Activated naive CD8-positive, alpha-beta T cell treated with anti-CD3 and anti-CD28 coated beads for 36 hours (primary cell): ENCODE measurements at regions not wholly inside any gene's neighbourhood (a gene's known extent, or its start where the extent isn't known, plus 50 kb on each side); places are given as distances from the start of the nearest gene placed in this dataset.
"Not testable (repeated sequence)": the region's sequence is repeated elsewhere in the genome, so short reads cannot be mapped to it uniquely, and the experiment has no call there.

Experiments
- DNase-seq: peaks from one replicate; pipeline ENCODE4 v3.0.0; 2021
- H3K27ac Mint-ChIP-seq: one replicate; pipeline ENCODE4 v1.8.0; 2022; ENCODE audit warnings: mild to moderate bottlenecking, moderate library complexity, mixed read lengths
- H3K27me3 Mint-ChIP-seq: one replicate; pipeline ENCODE4 v1.8.0; 2022; ENCODE audit warnings: mild to moderate bottlenecking, mixed read lengths
- H3K36me3 Mint-ChIP-seq: one replicate; pipeline ENCODE4 v1.8.0; 2021; ENCODE audit warnings: mild to moderate bottlenecking, mixed read lengths
- H3K4me1 Mint-ChIP-seq: one replicate; pipeline ENCODE4 v1.8.0; 2021; ENCODE audit warnings: mixed read lengths
- H3K4me3 Mint-ChIP-seq: one replicate; pipeline ENCODE4 v1.8.0; 2022; ENCODE audit warnings: mild to moderate bottlenecking, moderate library complexity, mixed read lengths
- H3K9me3 Mint-ChIP-seq: one replicate; pipeline ENCODE4 v1.8.0; 2022; ENCODE audit warnings: mixed read lengths

- Mint-ChIP-seq H3K9me3 (peaks cover 2% of the 10 kb centered on the region), H3K4me3 (no peak overlapping the region), H3K27ac (no peak overlapping the region), H3K36me3 (peaks cover under 1% of the 10 kb centered on the region), H3K27me3 (no peaks in the 10 kb centered on the region), H3K4me1 (peaks cover 2% of the 10 kb centered on the region)
- DNase-seq, result no peak
Observed at GRCh38 chr15:59828861-59829260, 139.7 kb upstream of the BNIP2 start.

- Mint-ChIP-seq H3K27ac (no peak overlapping the region), H3K4me3 (no peak overlapping the region), H3K36me3 (peaks cover 4% of the 10 kb centered on the region), H3K27me3 (no peaks in the 10 kb centered on the region), H3K9me3 (peaks cover 7% of the 10 kb centered on the region), H3K4me1 (no peaks in the 10 kb centered on the region)
- no peak for DNase-seq
Observed at GRCh38 chr15:59828263-59828662, 139.1 kb upstream of the BNIP2 start.

GRCh38 chr15:59825901-59826300 is 136.8 kb upstream of the BNIP2 start:
- Mint-ChIP-seq H3K4me3 (no peak overlapping the region), H3K27me3 (no peaks in the 10 kb centered on the region), H3K36me3 (peaks cover 4% of the 10 kb centered on the region), H3K27ac (no peak overlapping the region), H3K9me3 (peaks cover 9% of the 10 kb centered on the region), H3K4me1 (no peaks in the 10 kb centered on the region)
- DNase-seq, result no peak

- Mint-ChIP-seq H3K27me3 (no peaks in the 10 kb centered on the region), H3K4me3 (no peak overlapping the region), H3K4me1 (peaks cover 4% of the 10 kb centered on the region), H3K36me3 (peaks cover 4% of the 10 kb centered on the region), H3K9me3 (peaks cover 9% of the 10 kb centered on the region), H3K27ac (no peak overlapping the region)
- no peak for DNase-seq
Observed at GRCh38 chr15:59821286-59821685, 132.2 kb upstream of the BNIP2 start.

- H3K4me1 Mint-ChIP-seq, result peaks cover 13% of the 10 kb centered on the region
- H3K9me3 Mint-ChIP-seq, result peaks cover 7% of the 10 kb centered on the region
- no peak overlapping the region for H3K27ac Mint-ChIP-seq
- H3K36me3 Mint-ChIP-seq, result peaks cover 4% of the 10 kb centered on the region
- DNase-seq, result no peak
- H3K4me3 Mint-ChIP-seq, result no peak overlapping the region
- H3K27me3 Mint-ChIP-seq, result no peaks in the 10 kb centered on the region
Observed at GRCh38 chr15:59819092-59819491, 130.0 kb upstream of the BNIP2 start.

GRCh38 chr15:59818336-59818735 is 129.2 kb upstream of the BNIP2 start:
- Mint-ChIP-seq H3K4me3 (no peak overlapping the region), H3K36me3 (no peaks in the 10 kb centered on the region), H3K27me3 (no peaks in the 10 kb centered on the region), H3K27ac (no peak overlapping the region), H3K4me1 (peaks cover 16% of the 10 kb centered on the region), H3K9me3 (peaks cover 2% of the 10 kb centered on the region)
- no peak for DNase-seq

GRCh38 chr15:59817834-59818233 is 128.7 kb upstream of the BNIP2 start:
- Mint-ChIP-seq H3K9me3 (no peaks in the 10 kb centered on the region), H3K27ac (no peak overlapping the region), H3K27me3 (no peaks in the 10 kb centered on the region)

GRCh38 chr15:59817053-59817452 is 127.9 kb upstream of the BNIP2 start:
- H3K36me3 Mint-ChIP-seq, result no peaks in the 10 kb centered on the region
- H3K27me3 Mint-ChIP-seq, result no peaks in the 10 kb centered on the region
- H3K27ac Mint-ChIP-seq, result no peak overlapping the region
- H3K9me3 Mint-ChIP-seq, result no peaks in the 10 kb centered on the region
- no peak overlapping the region for H3K4me3 Mint-ChIP-seq
- DNase-seq, result no peak
- peaks cover 25% of the 10 kb centered on the region for H3K4me1 Mint-ChIP-seq

More at GRCh38 chr15:59817834-59818233, 128.7 kb upstream of the BNIP2 start:
- no peak overlapping the region for H3K4me3 Mint-ChIP-seq
- no peaks in the 10 kb centered on the region for H3K36me3 Mint-ChIP-seq
- DNase-seq, result no peak
- H3K4me1 Mint-ChIP-seq, result peaks cover 18% of the 10 kb centered on the region

- Mint-ChIP-seq H3K4me3 (no peak overlapping the region), H3K27ac (peak overlapping the region; percentile 12), H3K27me3 (no peaks in the 10 kb centered on the region), H3K4me1 (peaks cover 21% of the 10 kb centered on the region), H3K9me3 (no peaks in the 10 kb centered on the region), H3K36me3 (no peaks in the 10 kb centered on the region)
- DNase-seq, result no peak
Observed at GRCh38 chr15:59814409-59814808, 125.3 kb upstream of the BNIP2 start.

- Mint-ChIP-seq H3K4me1 (peaks cover 21% of the 10 kb centered on the region), H3K9me3 (peaks cover 2% of the 10 kb centered on the region), H3K27ac (no peak overlapping the region), H3K27me3 (no peaks in the 10 kb centered on the region), H3K36me3 (peaks cover 2% of the 10 kb centered on the region), H3K4me3 (no peak overlapping the region)
- no peak for DNase-seq
Observed at GRCh38 chr15:59812889-59813288, 123.8 kb upstream of the BNIP2 start.

- Mint-ChIP-seq H3K27ac (no peak overlapping the region), H3K27me3 (no peaks in the 10 kb centered on the region), H3K9me3 (peaks cover 2% of the 10 kb centered on the region), H3K36me3 (peaks cover 2% of the 10 kb centered on the region), H3K4me1 (peaks cover 21% of the 10 kb centered on the region), H3K4me3 (no peak overlapping the region)
- DNase-seq, result no peak
Observed at GRCh38 chr15:59812250-59812870, 123.2 kb upstream of the BNIP2 start.

- Mint-ChIP-seq H3K4me3 (peak overlapping the region; percentile 70), H3K9me3 (peaks cover 20% of the 10 kb centered on the region), H3K4me1 (peaks cover 44% of the 10 kb centered on the region), H3K36me3 (peaks cover 14% of the 10 kb centered on the region), H3K27ac (peak overlapping the region; percentile 83)
- not testable (repeated sequence) for H3K27me3 Mint-ChIP-seq
- peak; percentile 58 for DNase-seq
Observed at GRCh38 chr15:59803293-59803966, 114.3 kb upstream of the BNIP2 start.

GRCh38 chr15:59801649-59802048 is 112.5 kb upstream of the BNIP2 start:
- peak overlapping the region; percentile 78 for H3K27ac Mint-ChIP-seq

GRCh38 chr15:59798605-59798917 is 109.4 kb upstream of the BNIP2 start:
- Mint-ChIP-seq H3K36me3 (peaks cover 5% of the 10 kb centered on the region), H3K4me3 (peak overlapping the region; percentile 19), H3K27me3 (no peaks in the 10 kb centered on the region), H3K4me1 (peaks cover 70% of the 10 kb centered on the region), H3K9me3 (peaks cover 6% of the 10 kb centered on the region), H3K27ac (peak overlapping the region; percentile 82)
- DNase-seq, result no peak

More at GRCh38 chr15:59801649-59802048, 112.5 kb upstream of the BNIP2 start:
- Mint-ChIP-seq H3K4me1 (peaks cover 59% of the 10 kb centered on the region), H3K4me3 (no peak overlapping the region), H3K36me3 (peaks cover 14% of the 10 kb centered on the region), H3K27me3 (no peaks in the 10 kb centered on the region), H3K9me3 (peaks cover 20% of the 10 kb centered on the region)
- DNase-seq, result no peak

GRCh38 chr15:59797756-59798604 is 108.9 kb upstream of the BNIP2 start:
- Mint-ChIP-seq H3K27ac (peak overlapping the region; percentile 82), H3K4me3 (peak overlapping the region; percentile 19), H3K4me1 (peaks cover 66% of the 10 kb centered on the region), H3K9me3 (peaks cover 6% of the 10 kb centered on the region), H3K36me3 (peaks cover 5% of the 10 kb centered on the region), H3K27me3 (no peaks in the 10 kb centered on the region)
- no peak for DNase-seq
